B cell (primary cell): ENCODE measurements at regions not wholly inside any gene's neighbourhood (a gene's known extent, or its start where the extent isn't known, plus 50 kb on each side); places are given as distances from the start of the nearest gene placed in this dataset.

Experiments used
- ATAC-seq: fragments of 200-7000 bp; cut with Tn5 transposase; one replicate; pipeline ENCODE4 v1.10.0; 2021; ENCODE audit warnings: low read depth, mild to moderate bottlenecking, moderate number of reproducible peaks, moderate library complexity
- CTCF ChIA-PET: fragments of 350-600 bp; sonication (Branson Sonifier 250); formaldehyde crosslinking; loops from one replicate; lab custom pipeline; 2021; ENCODE audit warnings: antibody characterized with exemption, inconsistent platforms; lab: Charles Lee
- POLR2A ChIA-PET: fragments of 350-600 bp; sonication (Branson Sonifier 250); formaldehyde crosslinking; loops from one replicate; lab custom pipeline; 2021; ENCODE audit warnings: antibody characterized with exemption; lab: Charles Lee
- DNase-seq: peaks from one replicate; pipeline ENCODE4 v3.0.0; 2013
- H2AFZ ChIP-seq: 2 replicates; pipeline ENCODE4 v1.6.1; 2012; ENCODE audit warnings: mild to moderate bottlenecking, low read depth, low read length; ENCODE audit not compliant: insufficient read depth, poor library complexity, severe bottlenecking
- H3K27ac ChIP-seq, 2 donors: 1 replicate in 1 of 2; 2 replicates in 1 of 2; pipeline ENCODE4 v1.5.1; 2012 to 2013; ENCODE audit warnings: low read length in 2 of 2, mild to moderate bottlenecking in 2 of 2, moderate library complexity in 1 of 2
- H3K27me3 ChIP-seq, 4 experiments: fragments of 200-600 bp in 1 of 4; sonication (generic) in 1 of 4; replicated peaks in 1 of 4; 1 replicate in 2 of 4; 2 replicates in 2 of 4; pipeline versions ENCODE4 v1.6.1 to v1.7.0; 2013 to 2016; ENCODE audit warnings: low read length in 3 of 4, mild to moderate bottlenecking in 2 of 4, mixed read lengths in 1 of 4, moderate library complexity in 1 of 4; ENCODE audit not compliant: insufficient read depth in 4 of 4, control insufficient read depth in 3 of 4; ENCODE audit errors: control extremely low read depth in 1 of 4
- H3K36me3 ChIP-seq, 2 experiments: replicated peaks in 1 of 2; 1 replicate in 1 of 2; 2 replicates in 1 of 2; pipeline versions ENCODE4 v1.6.1 to v1.7.1; 2013; ENCODE audit warnings: low read length in 1 of 2; ENCODE audit not compliant: insufficient read depth in 2 of 2, control insufficient read depth in 1 of 2; ENCODE audit errors: control extremely low read depth in 1 of 2, extremely low read depth in 1 of 2
- H3K4me1 ChIP-seq, 2 donors: fragments of 200-600 bp in 1 of 2; sonication (generic) in 1 of 2; 1 replicate in 1 of 2; 2 replicates in 1 of 2; pipeline versions ENCODE4 v1.5.1 to v1.6.1; 2013 to 2017; ENCODE audit warnings: low read length in 2 of 2; ENCODE audit not compliant: control insufficient read depth in 2 of 2, insufficient read depth in 2 of 2
- H3K4me2 ChIP-seq: replicated peaks from 2 replicates; pipeline ENCODE3; 2012; ENCODE audit warnings: mild to moderate bottlenecking, low read depth, low read length; ENCODE audit not compliant: poor library complexity, severe bottlenecking
- H3K4me3 ChIP-seq, 5 experiments: fragments of 200-600 bp in 1 of 5; sonication (generic) in 1 of 5; 1 replicate in 3 of 5; 2 replicates in 2 of 5; pipeline versions ENCODE4 v1.5.1 to v1.7.0; 2011 to 2016; ENCODE audit warnings: low read length in 4 of 5, mild to moderate bottlenecking in 4 of 5, low read depth in 2 of 5, control low read depth in 1 of 5, moderate library complexity in 1 of 5; ENCODE audit not compliant: insufficient read depth in 1 of 5; ENCODE audit errors: control extremely low read depth in 1 of 5, extremely low read depth in 1 of 5
- H3K79me2 ChIP-seq: fragments of 200-600 bp; sonication (generic); one replicate; pipeline ENCODE4 v1.6.0; 2016; ENCODE audit warnings: low read length; ENCODE audit not compliant: control insufficient read depth, insufficient read depth
- H3K9ac ChIP-seq: fragments of 200-600 bp; sonication (generic); 2 replicates; pipeline ENCODE4 v1.6.1; 2017; ENCODE audit warnings: mild to moderate bottlenecking, low read length, moderate library complexity
- H3K9me3 ChIP-seq, 3 donors: one replicate each; pipeline versions ENCODE4 v1.6.1 to v1.7.1; 2013; ENCODE audit warnings: low read length in 2 of 3; ENCODE audit not compliant: control insufficient read depth in 2 of 3, insufficient read depth in 1 of 3; ENCODE audit errors: control extremely low read depth in 1 of 3
- H4K20me1 ChIP-seq: 2 replicates; pipeline ENCODE4 v1.6.0; 2012; ENCODE audit warnings: mild to moderate bottlenecking, low read length; ENCODE audit not compliant: insufficient read depth, control insufficient read depth, poor library complexity, severe bottlenecking
- H3K27ac Mint-ChIP-seq: one replicate; pipeline ENCODE4 v1.8.0; 2021; ENCODE audit warnings: mixed read lengths
- H3K27me3 Mint-ChIP-seq: one replicate; pipeline ENCODE4 v1.8.0; 2021; ENCODE audit warnings: mixed read lengths
- H3K4me1 Mint-ChIP-seq: one replicate; pipeline ENCODE4 v1.8.0; 2021; ENCODE audit warnings: mixed read lengths
- H3K4me3 Mint-ChIP-seq: one replicate; pipeline ENCODE4 v1.8.0; 2021; ENCODE audit warnings: mixed read lengths
- H3K9me3 Mint-ChIP-seq: one replicate; pipeline ENCODE4 v1.8.0; 2022; ENCODE audit warnings: mixed read lengths; ENCODE audit not compliant: insufficient read depth
- EZH2 ChIP-seq: IDR thresholded peaks from 2 replicates; pipeline ENCODE4 v1.6.1; 2012; ENCODE audit warnings: borderline replicate concordance, low read depth, mild to moderate bottlenecking, moderate library complexity, low read length; ENCODE audit not compliant: insufficient read depth, poor library complexity, severe bottlenecking
- WGBS: methylation state at CpG from one replicate; pipeline ENCODE4 v1.1.5; 2013; ENCODE audit warnings: missing lambda C conversion rate; ENCODE audit not compliant: insufficient coverage; 5-methylcytosine and 5-hydroxymethylcytosine counted together
- intact Hi-C: fragments of 100-400 bp; cut with micrococcal nuclease; formaldehyde crosslinking; loops from one replicate; pipeline ENCODE4 v1.10.0; 2022
- TF ChIP-seq, protein P1 (sequence below): fragments of 200-600 bp; IDR thresholded peaks from one replicate; pipeline ENCODE4 v1.8.0; 2022; ENCODE audit warnings: antibody characterized with exemption, mild to moderate bottlenecking

- no CpG with 5 or more reads among the region's 2 CpGs for WGBS
- Histone ChIP-seq H3K9me3 (no peaks in the 10 kb centered on the region), H3K27me3 (no peaks in the 10 kb centered on the region), H3K79me2 (no peaks in the 10 kb centered on the region), H3K36me3 (no peaks in the 10 kb centered on the region), H3K9ac (no peak overlapping the region), H3K4me3 (no peak overlapping the region), H2AFZ (no peak overlapping the region), H3K4me2 (no peak overlapping the region), H4K20me1 (no peaks in the 10 kb centered on the region), H3K27ac (no peak overlapping the region), H3K4me1 (no peaks in the 10 kb centered on the region)
- no peak overlapping the region for H3K4me3 Mint-ChIP-seq
- TF ChIP-seq, protein P1, sequence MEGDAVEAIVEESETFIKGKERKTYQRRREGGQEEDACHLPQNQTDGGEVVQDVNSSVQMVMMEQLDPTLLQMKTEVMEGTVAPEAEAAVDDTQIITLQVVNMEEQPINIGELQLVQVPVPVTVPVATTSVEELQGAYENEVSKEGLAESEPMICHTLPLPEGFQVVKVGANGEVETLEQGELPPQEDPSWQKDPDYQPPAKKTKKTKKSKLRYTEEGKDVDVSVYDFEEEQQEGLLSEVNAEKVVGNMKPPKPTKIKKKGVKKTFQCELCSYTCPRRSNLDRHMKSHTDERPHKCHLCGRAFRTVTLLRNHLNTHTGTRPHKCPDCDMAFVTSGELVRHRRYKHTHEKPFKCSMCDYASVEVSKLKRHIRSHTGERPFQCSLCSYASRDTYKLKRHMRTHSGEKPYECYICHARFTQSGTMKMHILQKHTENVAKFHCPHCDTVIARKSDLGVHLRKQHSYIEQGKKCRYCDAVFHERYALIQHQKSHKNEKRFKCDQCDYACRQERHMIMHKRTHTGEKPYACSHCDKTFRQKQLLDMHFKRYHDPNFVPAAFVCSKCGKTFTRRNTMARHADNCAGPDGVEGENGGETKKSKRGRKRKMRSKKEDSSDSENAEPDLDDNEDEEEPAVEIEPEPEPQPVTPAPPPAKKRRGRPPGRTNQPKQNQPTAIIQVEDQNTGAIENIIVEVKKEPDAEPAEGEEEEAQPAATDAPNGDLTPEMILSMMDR = no peak
- TF ChIP-seq EZH2 = no peak
- ChIA-PET CTCF (no interaction called here), POLR2A (no interaction called here)
- intact Hi-C loops = no loop called here
- H3K27me3 Mint-ChIP-seq = no peaks in the 10 kb centered on the region
- H3K4me1 Mint-ChIP-seq = no peaks in the 10 kb centered on the region
- H3K27ac Mint-ChIP-seq = no peak overlapping the region
- DNase-seq = no peak
- no peaks in the 10 kb centered on the region for H3K9me3 Mint-ChIP-seq
- no peak for ATAC-seq
Observed at GRCh38 chr2:83002706-83003105, 1456.4 kb downstream of the SUCLG1 start.

DNA sequence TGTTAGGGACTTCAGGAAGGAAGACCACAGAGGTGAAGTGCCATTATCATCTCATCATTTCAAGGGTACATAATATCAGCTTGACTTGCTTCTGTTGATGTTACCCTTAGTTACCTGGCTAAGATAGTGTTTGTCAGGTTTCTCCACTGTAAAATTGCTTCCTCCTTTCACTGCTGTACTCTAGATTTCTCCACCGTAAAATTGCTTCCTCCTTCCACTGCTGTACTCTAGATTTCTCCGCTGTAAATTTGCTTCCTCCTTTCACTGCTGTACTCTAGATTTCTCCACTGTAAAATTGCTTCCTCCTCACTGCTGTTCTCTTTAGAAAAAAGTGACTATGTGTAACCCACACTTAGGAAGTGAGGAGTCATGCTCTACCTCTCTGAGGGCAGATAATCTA, 1460.3 kb downstream of the SUCLG1 start:
- Histone ChIP-seq H3K36me3 (no peaks in the 10 kb centered on the region), H3K27me3 (no peaks in the 10 kb centered on the region), H3K4me3 (no peak overlapping the region), H4K20me1 (no peaks in the 10 kb centered on the region), H3K4me2 (no peak overlapping the region), H3K79me2 (no peaks in the 10 kb centered on the region), H3K9ac (no peak overlapping the region), H3K9me3 (no peaks in the 10 kb centered on the region), H3K4me1 (no peaks in the 10 kb centered on the region), H2AFZ (no peak overlapping the region), H3K27ac (no peak overlapping the region)
- H3K9me3 Mint-ChIP-seq = peaks cover under 1% of the 10 kb centered on the region
- CTCF ChIA-PET = no interaction called here
- ATAC-seq = no peak
- TF ChIP-seq EZH2 = no peak
- TF ChIP-seq, protein P1 = no peak
- POLR2A ChIA-PET = no interaction called here
- DNase-seq = no peak
- H3K4me1 Mint-ChIP-seq = no peaks in the 10 kb centered on the region
- H3K27ac Mint-ChIP-seq = no peak overlapping the region
- H3K4me3 Mint-ChIP-seq = no peak overlapping the region
- no CpG with 5 or more reads among the region's 2 CpGs for WGBS
- intact Hi-C loops = no loop called here
- H3K27me3 Mint-ChIP-seq = no peaks in the 10 kb centered on the region
